OCI-LY7 (cell line): ENCODE measurements at regions not wholly inside any gene's neighbourhood (a gene's known extent, or its start where the extent isn't known, plus 50 kb on each side); places are given as distances from the start of the nearest gene placed in this dataset.

ENCODE experiments used
- BruUV-seq: library from RNA; stranded (reverse); fragments of 400-500 nt; replicated peaks from 2 replicates; lab custom pipeline; 2021; lab: Mats Ljungman, UMichigan
- CTCF ChIA-PET: fragments of 300-600 bp; sonication (Branson Sonifier 250); formaldehyde crosslinking; loops from one replicate; lab custom pipeline; 2022; ENCODE audit warnings: antibody characterized with exemption; ENCODE audit not compliant: unreplicated experiment; lab: Charles Lee
- POLR2A ChIA-PET: fragments of 300-600 bp; sonication (Branson Sonifier 250); formaldehyde crosslinking; loops from one replicate; lab custom pipeline; 2022; ENCODE audit warnings: antibody characterized with exemption; lab: Charles Lee
- DNase-seq: peaks from one replicate; pipeline ENCODE4 v3.0.0-alpha.2; 2015; ENCODE audit warnings: low spot score
- H2AFZ ChIP-seq: fragments of 200-600 bp; sonication (generic), shearing (Covaris generic); 2 replicates; pipeline ENCODE4 v1.6.1; 2014; ENCODE audit warnings: mild to moderate bottlenecking, antibody characterized with exemption, low read length, moderate library complexity
- H3K27ac ChIP-seq: fragments of 200-600 bp; sonication (generic); 2 replicates; pipeline ENCODE4 v1.5.1; 2014; ENCODE audit warnings: mixed run types, low read depth, mild to moderate bottlenecking, moderate library complexity, low read length, inconsistent platforms; ENCODE audit not compliant: poor library complexity, severe bottlenecking
- H3K36me3 ChIP-seq: fragments of 200-600 bp; sonication (generic); 2 replicates; pipeline ENCODE4 v1.6.1; 2014; ENCODE audit warnings: mild to moderate bottlenecking, antibody characterized with exemption, low read length, moderate library complexity, mixed read lengths; ENCODE audit not compliant: insufficient read depth
- H3K4me1 ChIP-seq: fragments of 200-600 bp; sonication (generic); 2 replicates; pipeline ENCODE4 v1.5.1; 2014; ENCODE audit warnings: mild to moderate bottlenecking, low read length; ENCODE audit not compliant: insufficient read depth, poor library complexity, severe bottlenecking
- H3K4me2 ChIP-seq: fragments of 200-600 bp; sonication (generic); 2 replicates; pipeline ENCODE4 v1.6.1; 2014; ENCODE audit warnings: mild to moderate bottlenecking, low read length
- H3K4me3 ChIP-seq: fragments of 200-600 bp; sonication (generic); 2 replicates; pipeline ENCODE4 v1.5.1; 2014; ENCODE audit warnings: mild to moderate bottlenecking, low read depth, low read length; ENCODE audit not compliant: poor library complexity, severe bottlenecking
- H3K79me2 ChIP-seq: fragments of 200-600 bp; sonication (generic); 2 replicates; pipeline ENCODE4 v1.6.1; 2016; ENCODE audit warnings: low read depth, mild to moderate bottlenecking, low read length, moderate library complexity, mixed read lengths; ENCODE audit not compliant: insufficient read depth
- H3K9me2 ChIP-seq: fragments of 200-600 bp; sonication (generic); 2 replicates; pipeline ENCODE4 v1.6.1; 2016; ENCODE audit warnings: mild to moderate bottlenecking, low read length, mixed read lengths; ENCODE audit not compliant: insufficient read depth
- H3K9me3 ChIP-seq: fragments of 200-600 bp; sonication (generic); 2 replicates; pipeline ENCODE4 v1.6.1; 2014; ENCODE audit warnings: mild to moderate bottlenecking, mixed run types, low read length, mixed read lengths
- H4K20me1 ChIP-seq: fragments of 200-600 bp; sonication (generic); 2 replicates; pipeline ENCODE4 v1.6.1; 2014; ENCODE audit warnings: mild to moderate bottlenecking, antibody characterized with exemption, low read length, moderate library complexity, mixed read lengths; ENCODE audit not compliant: insufficient read depth
- CTCF ChIP-seq: fragments of 200-600 bp; sonication (generic); conservative IDR thresholded peaks from 2 replicates; pipeline ENCODE4 v1.5.1; 2014; ENCODE audit warnings: mild to moderate bottlenecking, antibody characterized with exemption, low read length, moderate library complexity, mixed read lengths
- EZH2phosphoT487 ChIP-seq: fragments of 200-600 bp; sonication (generic); IDR thresholded peaks from 2 replicates; pipeline ENCODE4 v1.6.1; 2018; ENCODE audit warnings: low read depth, borderline replicate concordance, mild to moderate bottlenecking, mixed run types, antibody characterized with exemption, low read length, moderate library complexity, mixed read lengths
- intact Hi-C: fragments of 100-400 bp; cut with micrococcal nuclease; formaldehyde crosslinking; loops from one replicate; pipeline ENCODE4 v1.10.0; 2022; ENCODE audit not compliant: unreplicated experiment

- CTCF ChIA-PET, result no interaction called here
- intact Hi-C loops, result loop anchor here (5.0 kb wide), 1 partner anchor 373 kb away; the partner anchor contains the start of gene DDX18
Observed at GRCh38 chr2:118185210-118186109, 97.2 kb downstream of the INSIG2 start.

GRCh38 chr2:118183381-118183780, 95.1 kb downstream of the INSIG2 start:
- TF ChIP-seq CTCF (no peak), EZH2phosphoT487 (no peak)
- intact Hi-C loops, result no loop called here
- no peak for DNase-seq
- BruUV-seq, result no TSS peak
- ChIA-PET POLR2A (interaction anchor here (0.6 to 1.1 kb wide), 2 partner anchors 8 to 95 kb away, joined by 3 read pairs; partner anchors contain the start of gene INSIG2), CTCF (no interaction called here)
- no peak overlapping the region for H3K4me3 ChIP-seq
- H3K9me2 ChIP-seq, result no peaks in the 10 kb centered on the region
- H3K79me2 ChIP-seq, result no peaks in the 10 kb centered on the region
- H2AFZ ChIP-seq, result no peak overlapping the region
- H4K20me1 ChIP-seq, result no peaks in the 10 kb centered on the region
- H3K36me3 ChIP-seq, result no peaks in the 10 kb centered on the region
- H3K9me3 ChIP-seq, result no peaks in the 10 kb centered on the region
- H3K4me2 ChIP-seq, result no peak overlapping the region
- H3K27ac ChIP-seq, result no peak overlapping the region
- H3K4me1 ChIP-seq, result peaks cover 7% of the 10 kb centered on the region

More at GRCh38 chr2:118185210-118186109, 97.2 kb downstream of the INSIG2 start:
- no peaks in the 10 kb centered on the region for H3K9me2 ChIP-seq
- no peaks in the 10 kb centered on the region for H3K9me3 ChIP-seq
- no peaks in the 10 kb centered on the region for H4K20me1 ChIP-seq
- no peaks in the 10 kb centered on the region for H3K36me3 ChIP-seq
- TF ChIP-seq EZH2phosphoT487 (peak; percentile 39; the same call in 1 of the 2 replicates), CTCF (no peak)
- peak overlapping the region; percentile 68 for H3K4me2 ChIP-seq
- no peaks in the 10 kb centered on the region for H3K79me2 ChIP-seq
- peak overlapping the region; percentile 69 for H3K4me3 ChIP-seq
- H3K27ac ChIP-seq, result peak overlapping the region; percentile 6
- H3K4me1 ChIP-seq, result peaks cover 7% of the 10 kb centered on the region
- POLR2A ChIA-PET, result no interaction called here
- peak; percentile 37 for DNase-seq
- BruUV-seq, result TSS peak; percentile 95
- H2AFZ ChIP-seq, result peak overlapping the region; percentile 93

- Histone ChIP-seq H3K4me1 (no peaks in the 10 kb centered on the region), H3K9me2 (no peaks in the 10 kb centered on the region), H3K4me3 (no peak overlapping the region), H3K4me2 (no peak overlapping the region), H2AFZ (no peak overlapping the region), H3K9me3 (no peaks in the 10 kb centered on the region), H4K20me1 (no peaks in the 10 kb centered on the region), H3K79me2 (no peaks in the 10 kb centered on the region), H3K27ac (no peak overlapping the region), H3K36me3 (no peaks in the 10 kb centered on the region)
- intact Hi-C loops, result no loop called here
- ChIA-PET CTCF (no interaction called here), POLR2A (no interaction called here)
- BruUV-seq, result no TSS peak
- DNase-seq, result no peak
- no peak for TF ChIP-seq EZH2phosphoT487
- no peak for TF ChIP-seq CTCF
Observed at GRCh38 chr2:118179445-118179844, 91.2 kb downstream of the INSIG2 start.
